HPDE6-E6E7 (cell line): ENCODE measurements at regions not wholly inside any gene's neighbourhood (a gene's known extent, or its start where the extent isn't known, plus 50 kb on each side); places are given as distances from the start of the nearest gene placed in this dataset.

ENCODE experiments used
- DNase-seq: peaks from one replicate; pipeline ENCODE4 v3.0.0; 2011; ENCODE audit warnings: missing footprints; ENCODE audit errors: extremely low spot score

- no peak for DNase-seq
These were observed 218.2 kb downstream of the JRKL start for GRCh38 chr11:96607864-96608558.

DNA sequence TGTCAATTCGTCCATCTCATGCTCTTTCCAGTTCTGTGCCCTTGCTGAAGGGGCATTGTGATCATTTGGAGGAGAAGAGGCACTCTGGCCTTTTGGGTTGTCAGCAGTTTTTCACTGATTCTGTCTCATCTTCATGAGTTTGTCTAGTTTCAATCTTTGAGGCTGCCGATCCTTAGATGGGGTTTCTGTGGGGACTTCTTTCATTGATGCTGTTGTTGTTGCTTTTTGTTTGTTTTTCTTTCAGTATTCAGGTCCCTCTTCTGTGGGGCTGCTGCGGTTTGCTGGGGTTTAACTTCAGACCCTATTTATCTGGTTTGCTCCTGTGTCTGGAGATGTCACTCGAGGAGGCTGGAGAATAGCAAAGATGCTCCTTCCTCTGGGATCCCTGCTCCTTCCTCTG, 224.3 kb downstream of the JRKL start:
- DNase-seq = no peak

- DNase-seq = no peak
These were observed 225.0 kb downstream of the JRKL start for GRCh38 chr11:96614846-96615245.

DNA sequence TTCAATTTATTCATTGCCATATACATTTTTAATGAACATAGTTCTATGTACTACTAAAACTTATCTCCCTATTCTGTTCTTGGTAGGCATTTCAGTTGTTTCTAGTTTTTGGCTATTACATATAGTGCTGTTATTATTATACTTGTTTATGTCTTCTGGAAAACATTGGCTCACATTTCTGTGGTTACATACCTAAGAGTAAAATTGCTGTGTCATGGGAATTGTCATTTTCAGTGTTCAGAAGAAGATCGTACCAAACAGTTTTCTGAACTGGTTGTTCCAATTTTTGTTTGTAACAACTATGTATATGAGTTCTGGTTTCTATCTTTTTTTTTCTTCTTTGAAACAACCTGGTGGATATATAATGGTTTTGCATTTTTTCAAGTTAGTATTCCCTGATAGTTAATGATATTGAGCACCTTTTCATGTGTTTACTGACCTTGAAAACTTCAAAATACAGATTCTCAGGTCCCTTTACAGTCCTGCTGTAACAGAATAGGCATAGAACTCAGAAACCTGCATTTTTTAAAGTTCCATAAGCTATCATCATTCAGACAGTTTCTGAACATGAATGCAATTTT, 230.7 kb downstream of the JRKL start:
- no peak for DNase-seq

DNA sequence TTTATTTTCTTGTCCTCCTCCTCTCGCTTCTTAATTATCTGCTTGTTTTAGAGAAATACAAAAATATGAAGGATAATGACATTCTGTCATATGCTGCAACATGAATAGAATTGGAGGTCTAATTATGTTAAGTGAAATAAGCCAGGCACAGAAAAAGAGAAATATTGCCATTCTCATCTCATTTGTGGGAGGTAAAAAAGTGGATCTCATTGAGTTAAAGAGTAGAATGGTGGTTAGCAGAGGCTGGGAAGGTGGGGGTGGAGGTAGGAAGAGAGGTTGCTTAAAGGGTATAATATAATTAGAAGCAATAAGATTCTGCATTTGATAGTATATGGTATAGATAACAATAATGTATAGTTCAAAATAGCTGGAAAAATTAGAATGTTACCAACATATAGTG, 231.3 kb downstream of the JRKL start:
- no peak for DNase-seq

- DNase-seq = no peak
These were observed 232.3 kb downstream of the JRKL start for GRCh38 chr11:96622026-96622634.

- no peak for DNase-seq
These were observed 234.3 kb downstream of the JRKL start for GRCh38 chr11:96624126-96624525.

DNA sequence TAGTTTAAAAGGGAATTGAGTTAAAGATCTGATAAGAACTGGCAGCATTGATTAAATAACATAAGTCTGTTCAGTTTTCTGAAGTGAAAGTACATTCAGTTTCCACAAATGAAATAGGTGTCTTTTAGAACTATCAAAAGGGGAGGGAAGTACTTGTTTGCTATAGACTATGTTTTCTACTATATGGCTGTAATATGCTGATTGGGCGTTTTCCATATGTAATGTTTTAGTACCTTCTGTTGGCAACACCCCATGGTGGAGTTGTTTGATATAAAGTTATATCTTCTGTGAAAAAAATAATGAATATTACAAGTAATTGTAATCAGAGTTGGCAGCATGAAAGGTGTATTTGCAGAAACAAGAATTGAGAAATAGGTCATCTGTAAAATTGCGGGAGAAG, 237.6 kb downstream of the JRKL start:
- no peak for DNase-seq

- no peak for DNase-seq
These were observed 245.8 kb downstream of the JRKL start for GRCh38 chr11:96635655-96636054.

- DNase-seq = no peak
These were observed 251.4 kb downstream of the JRKL start for GRCh38 chr11:96641261-96641660.

DNA sequence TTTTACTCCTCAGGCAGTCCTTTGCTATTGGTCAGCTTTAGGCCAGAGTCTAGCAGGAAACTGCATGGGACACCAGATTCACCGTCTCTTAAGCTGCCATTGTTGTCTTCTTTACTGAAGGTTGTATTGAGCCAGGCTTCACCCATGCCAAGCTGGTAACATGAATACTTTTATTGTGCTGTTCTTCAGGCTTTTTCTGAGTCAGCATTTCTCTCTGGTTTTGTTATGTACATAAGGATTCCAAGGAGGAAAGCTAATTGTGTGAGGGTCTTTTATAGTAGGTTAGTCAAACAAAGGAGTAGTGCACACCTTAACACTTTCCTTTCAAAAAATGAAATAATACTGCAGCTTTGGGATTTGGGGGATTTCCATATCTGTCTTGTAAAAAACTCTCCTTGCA, 252.8 kb downstream of the JRKL start:
- DNase-seq = no peak

GRCh38 chr11:96643173-96643572, 253.4 kb downstream of the JRKL start:
- DNase-seq = no peak

DNA sequence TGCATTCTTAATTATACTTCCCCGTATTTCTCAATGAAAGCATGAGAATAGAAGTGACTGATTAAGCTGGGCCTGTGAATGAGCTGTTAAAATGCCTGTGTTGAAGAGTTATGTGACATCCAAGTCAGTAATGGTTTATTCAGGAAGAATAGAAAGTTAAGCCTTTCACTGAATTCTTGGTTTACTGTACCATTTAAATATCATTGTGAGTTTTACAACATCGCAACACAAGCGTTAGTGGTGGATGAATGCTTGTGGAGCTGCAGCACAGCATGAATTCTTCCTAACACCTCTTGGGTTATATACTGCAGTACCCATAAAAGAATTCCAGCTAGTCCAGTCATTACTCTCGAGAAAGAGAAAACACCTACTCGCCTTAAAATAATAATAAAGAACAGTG, 257.8 kb downstream of the JRKL start:
- DNase-seq = no peak

DNA sequence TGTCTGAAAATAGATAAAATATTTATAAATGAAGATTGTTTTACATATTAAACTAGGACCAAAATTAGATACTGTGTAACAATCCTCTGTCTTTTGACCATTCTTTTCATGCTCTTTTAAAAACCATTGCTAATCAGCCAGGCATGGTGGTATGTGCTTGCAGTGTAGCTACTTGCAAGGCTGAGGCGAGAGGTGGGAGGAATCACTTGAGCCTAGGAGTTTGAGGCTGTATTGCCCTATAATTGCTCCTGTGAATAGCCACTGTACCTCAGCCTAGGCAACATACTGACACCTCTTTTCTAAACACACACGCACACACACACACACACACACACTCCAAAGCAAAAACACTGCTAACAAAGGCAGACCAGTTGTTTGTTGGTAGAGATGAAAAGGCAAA, 259.2 kb downstream of the JRKL start:
- no peak for DNase-seq

DNA sequence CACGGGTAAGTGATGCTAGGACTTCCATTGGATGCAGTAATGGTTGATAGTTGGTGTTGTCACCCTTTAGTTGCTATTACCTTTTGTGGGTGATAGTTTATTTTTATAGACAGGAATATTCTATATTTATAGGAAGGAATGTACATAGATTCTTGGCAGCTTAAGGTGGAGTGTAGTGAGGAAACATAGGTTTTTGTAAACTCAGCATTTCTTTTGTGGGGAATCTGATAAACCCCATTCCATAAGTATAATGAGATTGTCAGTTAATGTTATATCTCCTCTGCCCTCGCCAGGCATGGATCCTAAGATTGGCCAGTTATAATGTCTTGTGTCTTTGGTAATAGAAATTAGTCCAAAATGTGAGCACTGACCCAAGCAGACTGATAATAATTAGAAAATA, 262.7 kb downstream of the JRKL start:
- DNase-seq = no peak

- no peak for DNase-seq
These were observed 265.7 kb downstream of the JRKL start for GRCh38 chr11:96655474-96655873.

- DNase-seq = no peak
These were observed 268.6 kb downstream of the JRKL start for GRCh38 chr11:96658436-96658835.

- no peak for DNase-seq
These were observed 274.3 kb downstream of the JRKL start for GRCh38 chr11:96664110-96664509.

- DNase-seq = no peak
These were observed 290.6 kb downstream of the JRKL start for GRCh38 chr11:96680211-96681018.

GRCh38 chr11:96681019-96681716, 291.4 kb downstream of the JRKL start:
- no peak for DNase-seq

GRCh38 chr11:96694338-96694737, 304.5 kb downstream of the JRKL start:
- no peak for DNase-seq

GRCh38 chr11:96696731-96697130, 306.9 kb downstream of the JRKL start:
- DNase-seq = no peak
